A549 (cell line): ENCODE measurements at regions not wholly inside any gene's neighbourhood (a gene's known extent, or its start where the extent isn't known, plus 50 kb on each side); places are given as distances from the start of the nearest gene placed in this dataset.

Experiments used
- CTCF ChIP-seq: fragments of >200 bp; sonication (Bioruptor Twin); formaldehyde crosslinking; IDR thresholded peaks from 3 replicates; pipeline ENCODE4 v1.5.1; 2016
- MAX ChIP-seq: IDR thresholded peaks from 2 replicates; pipeline ENCODE4 v1.6.1; 2012
- REST ChIP-seq: fragments of 200-600 bp; sonication (generic); IDR thresholded peaks from 2 replicates; pipeline ENCODE4 v1.6.1; 2016; ENCODE audit warnings: antibody characterized with exemption, mild to moderate bottlenecking, moderate library complexity

GRCh38 chr2:33704406-33704855 lies 105.3 kb upstream of the FAM98A start:
- TF ChIP-seq CTCF (no peak), MAX (no peak), REST (no peak)
